GM23338 (cell line): ENCODE measurements at regions not wholly inside any gene's neighbourhood (a gene's known extent, or its start where the extent isn't known, plus 50 kb on each side); places are given as distances from the start of the nearest gene placed in this dataset.

Experiments
- ATAC-seq: fragments of 200-7000 bp; cut with Tn5 transposase; 3 replicates; pipeline ENCODE4 v1.9.1; 2020
- DNase-seq: peaks from one replicate; pipeline ENCODE4 v3.0.0-alpha.2; 2015; ENCODE audit warnings: low spot score
- H2AFZ ChIP-seq: fragments of 200-600 bp; sonication (generic); 2 replicates; pipeline ENCODE4 v1.8.0; 2016; ENCODE audit warnings: antibody characterized with exemption, mild to moderate bottlenecking, moderate library complexity
- H3F3A ChIP-seq: fragments of 200-600 bp; sonication (generic); replicated peaks from 2 replicates; pipeline ENCODE4 v1.8.0; 2017; ENCODE audit warnings: antibody characterized with exemption, mixed run types, low read depth
- H3K27ac ChIP-seq: fragments of 200-600 bp; sonication (generic); 2 replicates; pipeline ENCODE4 v1.6.1; 2016; ENCODE audit warnings: low read depth
- H3K27me3 ChIP-seq: fragments of 200-600 bp; sonication (generic); 2 replicates; pipeline ENCODE4 v1.8.0; 2016; ENCODE audit warnings: mild to moderate bottlenecking, mixed run types, moderate library complexity; ENCODE audit not compliant: insufficient read depth
- H3K36me3 ChIP-seq: fragments of 200-600 bp; sonication (generic); 2 replicates; pipeline ENCODE4 v1.8.0; 2016; ENCODE audit warnings: mild to moderate bottlenecking; ENCODE audit not compliant: insufficient read depth
- H3K4me1 ChIP-seq: fragments of 200-600 bp; sonication (generic); 2 replicates; pipeline ENCODE4 v1.8.0; 2016; ENCODE audit warnings: mild to moderate bottlenecking, moderate library complexity; ENCODE audit not compliant: insufficient read depth
- H3K4me2 ChIP-seq: fragments of 200-600 bp; sonication (generic); 2 replicates; pipeline ENCODE4 v1.7.1; 2017; ENCODE audit warnings: mixed run types
- H3K4me3 ChIP-seq: fragments of 200-600 bp; sonication (generic); 2 replicates; pipeline ENCODE4 v1.6.1; 2016; ENCODE audit warnings: mixed run types
- H3K79me2 ChIP-seq: fragments of 200-600 bp; sonication (generic); replicated peaks from 2 replicates; pipeline ENCODE4 v1.8.0; 2017; ENCODE audit warnings: mild to moderate bottlenecking; ENCODE audit not compliant: insufficient read depth
- H3K9me2 ChIP-seq: fragments of 200-600 bp; sonication (generic); 2 replicates; pipeline ENCODE4 v1.8.0; 2017; ENCODE audit not compliant: insufficient read depth
- H4K20me1 ChIP-seq: fragments of 200-600 bp; sonication (generic); replicated peaks from 2 replicates; pipeline ENCODE4 v1.8.0; 2017; ENCODE audit warnings: mild to moderate bottlenecking; ENCODE audit not compliant: insufficient read depth
- H3K27ac Mint-ChIP-seq: 2 replicates; pipeline ENCODE4 v1.8.0; 2020; ENCODE audit warnings: inconsistent platforms, mild to moderate bottlenecking, moderate library complexity, mixed read lengths
- H3K27me3 Mint-ChIP-seq: 3 replicates; pipeline ENCODE4 v1.8.0; 2022; ENCODE audit warnings: low read depth, mild to moderate bottlenecking, moderate library complexity, mixed read lengths, inconsistent platforms; ENCODE audit not compliant: insufficient read depth, poor library complexity
- H3K36me3 Mint-ChIP-seq: 3 replicates; pipeline ENCODE4 v1.8.0; 2021; ENCODE audit warnings: low read depth, mild to moderate bottlenecking, inconsistent platforms, moderate library complexity, mixed read lengths
- H3K4me1 Mint-ChIP-seq: 3 replicates; pipeline ENCODE4 v1.8.0; 2020; ENCODE audit warnings: mild to moderate bottlenecking, inconsistent platforms, mixed read lengths
- H3K4me3 Mint-ChIP-seq: 3 replicates; pipeline ENCODE4 v1.8.0; 2021; ENCODE audit warnings: moderate library complexity, mild to moderate bottlenecking, inconsistent platforms, mixed read lengths
- H3K9me3 Mint-ChIP-seq: 3 replicates; pipeline ENCODE4 v1.8.0; 2020; ENCODE audit warnings: moderate library complexity, mild to moderate bottlenecking, inconsistent platforms, mixed read lengths
- CREB1 ChIP-seq: fragments of 250-450 bp; sonication (Bioruptor Pico); IDR thresholded peaks from 2 replicates; pipeline ENCODE4 v1.5.0; 2020; ENCODE audit warnings: low read depth, mild to moderate bottlenecking, moderate library complexity
- EZH2 ChIP-seq: fragments of 200-600 bp; sonication (generic); IDR thresholded peaks from one replicate; pipeline ENCODE4 v1.8.0; 2017; ENCODE audit warnings: antibody characterized with exemption, mild to moderate bottlenecking, low read depth; ENCODE audit not compliant: unreplicated experiment
- EZH2phosphoT487 ChIP-seq: fragments of 200-600 bp; sonication (generic); IDR thresholded peaks from one replicate; pipeline ENCODE4 v1.8.1; 2018; ENCODE audit warnings: antibody characterized with exemption; ENCODE audit not compliant: unreplicated experiment
- JUNB ChIP-seq: IDR thresholded peaks from one replicate; pipeline ENCODE4 v1.6.1; 2016; ENCODE audit warnings: antibody characterized with exemption; ENCODE audit not compliant: unreplicated experiment
- NANOG ChIP-seq: IDR thresholded peaks from 2 replicates; pipeline ENCODE4 v1.6.1; 2016; ENCODE audit warnings: antibody characterized with exemption, borderline replicate concordance
- POLR2AphosphoS5 ChIP-seq: IDR thresholded peaks from 2 replicates; pipeline ENCODE4 v1.6.1; 2016; ENCODE audit warnings: antibody characterized with exemption, low read depth
- STAT1 ChIP-seq: IDR thresholded peaks from one replicate; pipeline ENCODE4 v1.6.1; 2016; ENCODE audit warnings: antibody characterized with exemption; ENCODE audit not compliant: unreplicated experiment
- ZNF114 ChIP-seq: fragments of 250-450 bp; sonication (Bioruptor Pico); IDR thresholded peaks from 2 replicates; pipeline ENCODE4 v1.5.0; 2020; ENCODE audit warnings: mild to moderate bottlenecking, moderate library complexity
- ZNF331 ChIP-seq: fragments of 250-450 bp; sonication (Bioruptor Pico); IDR thresholded peaks from 2 replicates; pipeline ENCODE4 v1.5.0; 2020; ENCODE audit warnings: low read depth, mild to moderate bottlenecking, moderate library complexity
- TF ChIP-seq, protein P1 (sequence below), 2 experiments: fragments of 200-600 bp in 1 of 2; sonication (generic) in 1 of 2; conservative IDR thresholded peaks; 2 replicates each; pipeline versions ENCODE4 v1.5.1 to v1.6.1; 2016 to 2017; ENCODE audit warnings: antibody characterized with exemption in 2 of 2, low read depth in 2 of 2, mild to moderate bottlenecking in 2 of 2, moderate library complexity in 1 of 2
- TF ChIP-seq, protein P2 (sequence below): IDR thresholded peaks from one replicate; pipeline ENCODE4 v1.6.1; 2018; ENCODE audit warnings: antibody characterized with exemption; ENCODE audit not compliant: unreplicated experiment
- TF ChIP-seq, protein P3 (sequence below): fragments of 250-450 bp; sonication (Bioruptor Pico); IDR thresholded peaks from 2 replicates; pipeline ENCODE4 v1.5.0; 2020; ENCODE audit warnings: mild to moderate bottlenecking, moderate library complexity
- TF ChIP-seq, protein P4 (sequence below): IDR thresholded peaks from 2 replicates; pipeline ENCODE4 v1.6.1; 2016; ENCODE audit warnings: antibody characterized with exemption

DNA sequence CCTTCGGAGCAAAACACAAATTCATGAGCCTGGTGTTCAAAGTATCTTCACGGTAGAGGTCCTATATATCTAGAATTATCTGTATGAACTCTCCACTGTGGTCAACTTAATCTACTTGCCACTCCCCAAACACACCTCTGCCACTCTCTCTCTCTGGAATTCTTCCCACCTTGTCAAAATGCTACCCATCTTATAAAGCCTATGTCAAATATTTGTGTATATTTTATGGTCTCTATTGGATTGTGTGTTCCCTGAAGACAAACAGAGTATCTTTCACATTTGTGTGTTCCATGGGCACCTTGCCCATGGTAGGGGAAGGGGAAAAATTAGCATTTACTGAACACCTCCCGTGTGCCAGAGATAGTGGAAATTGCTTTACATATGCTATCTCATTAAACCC lies 83.2 kb upstream of the ATL2 start:
- Mint-ChIP-seq H3K27ac (no peak overlapping the region), H3K4me3 (no peak overlapping the region), H3K9me3 (no peaks in the 10 kb centered on the region), H3K36me3 (no peaks in the 10 kb centered on the region), H3K4me1 (no peaks in the 10 kb centered on the region), H3K27me3 (no peaks in the 10 kb centered on the region)
- H3K4me2 ChIP-seq, result no peak overlapping the region
- H3K27ac ChIP-seq, result no peak overlapping the region
- ATAC-seq (no peak), DNase-seq (no peak)
- H3K9me2 ChIP-seq, result peaks cover 4% of the 10 kb centered on the region; the same call in 1 of the 2 replicates
- TF ChIP-seq ZNF114 (no peak), ZNF331 (CRISPR knock-in tag) (no peak), NANOG (no peak), EZH2 (no peak), POLR2AphosphoS5 (no peak), EZH2phosphoT487 (no peak), CREB1 (no peak), JUNB (no peak), STAT1 (no peak)
- TF ChIP-seq, protein P1, sequence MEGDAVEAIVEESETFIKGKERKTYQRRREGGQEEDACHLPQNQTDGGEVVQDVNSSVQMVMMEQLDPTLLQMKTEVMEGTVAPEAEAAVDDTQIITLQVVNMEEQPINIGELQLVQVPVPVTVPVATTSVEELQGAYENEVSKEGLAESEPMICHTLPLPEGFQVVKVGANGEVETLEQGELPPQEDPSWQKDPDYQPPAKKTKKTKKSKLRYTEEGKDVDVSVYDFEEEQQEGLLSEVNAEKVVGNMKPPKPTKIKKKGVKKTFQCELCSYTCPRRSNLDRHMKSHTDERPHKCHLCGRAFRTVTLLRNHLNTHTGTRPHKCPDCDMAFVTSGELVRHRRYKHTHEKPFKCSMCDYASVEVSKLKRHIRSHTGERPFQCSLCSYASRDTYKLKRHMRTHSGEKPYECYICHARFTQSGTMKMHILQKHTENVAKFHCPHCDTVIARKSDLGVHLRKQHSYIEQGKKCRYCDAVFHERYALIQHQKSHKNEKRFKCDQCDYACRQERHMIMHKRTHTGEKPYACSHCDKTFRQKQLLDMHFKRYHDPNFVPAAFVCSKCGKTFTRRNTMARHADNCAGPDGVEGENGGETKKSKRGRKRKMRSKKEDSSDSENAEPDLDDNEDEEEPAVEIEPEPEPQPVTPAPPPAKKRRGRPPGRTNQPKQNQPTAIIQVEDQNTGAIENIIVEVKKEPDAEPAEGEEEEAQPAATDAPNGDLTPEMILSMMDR (conservative IDR thresholded peaks at IDR 0.05; ENCODE audit: low read depth in 2 of 2), result no peak
- TF ChIP-seq, protein P2, sequence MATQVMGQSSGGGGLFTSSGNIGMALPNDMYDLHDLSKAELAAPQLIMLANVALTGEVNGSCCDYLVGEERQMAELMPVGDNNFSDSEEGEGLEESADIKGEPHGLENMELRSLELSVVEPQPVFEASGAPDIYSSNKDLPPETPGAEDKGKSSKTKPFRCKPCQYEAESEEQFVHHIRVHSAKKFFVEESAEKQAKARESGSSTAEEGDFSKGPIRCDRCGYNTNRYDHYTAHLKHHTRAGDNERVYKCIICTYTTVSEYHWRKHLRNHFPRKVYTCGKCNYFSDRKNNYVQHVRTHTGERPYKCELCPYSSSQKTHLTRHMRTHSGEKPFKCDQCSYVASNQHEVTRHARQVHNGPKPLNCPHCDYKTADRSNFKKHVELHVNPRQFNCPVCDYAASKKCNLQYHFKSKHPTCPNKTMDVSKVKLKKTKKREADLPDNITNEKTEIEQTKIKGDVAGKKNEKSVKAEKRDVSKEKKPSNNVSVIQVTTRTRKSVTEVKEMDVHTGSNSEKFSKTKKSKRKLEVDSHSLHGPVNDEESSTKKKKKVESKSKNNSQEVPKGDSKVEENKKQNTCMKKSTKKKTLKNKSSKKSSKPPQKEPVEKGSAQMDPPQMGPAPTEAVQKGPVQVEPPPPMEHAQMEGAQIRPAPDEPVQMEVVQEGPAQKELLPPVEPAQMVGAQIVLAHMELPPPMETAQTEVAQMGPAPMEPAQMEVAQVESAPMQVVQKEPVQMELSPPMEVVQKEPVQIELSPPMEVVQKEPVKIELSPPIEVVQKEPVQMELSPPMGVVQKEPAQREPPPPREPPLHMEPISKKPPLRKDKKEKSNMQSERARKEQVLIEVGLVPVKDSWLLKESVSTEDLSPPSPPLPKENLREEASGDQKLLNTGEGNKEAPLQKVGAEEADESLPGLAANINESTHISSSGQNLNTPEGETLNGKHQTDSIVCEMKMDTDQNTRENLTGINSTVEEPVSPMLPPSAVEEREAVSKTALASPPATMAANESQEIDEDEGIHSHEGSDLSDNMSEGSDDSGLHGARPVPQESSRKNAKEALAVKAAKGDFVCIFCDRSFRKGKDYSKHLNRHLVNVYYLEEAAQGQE, result no peak
- TF ChIP-seq, protein P3, sequence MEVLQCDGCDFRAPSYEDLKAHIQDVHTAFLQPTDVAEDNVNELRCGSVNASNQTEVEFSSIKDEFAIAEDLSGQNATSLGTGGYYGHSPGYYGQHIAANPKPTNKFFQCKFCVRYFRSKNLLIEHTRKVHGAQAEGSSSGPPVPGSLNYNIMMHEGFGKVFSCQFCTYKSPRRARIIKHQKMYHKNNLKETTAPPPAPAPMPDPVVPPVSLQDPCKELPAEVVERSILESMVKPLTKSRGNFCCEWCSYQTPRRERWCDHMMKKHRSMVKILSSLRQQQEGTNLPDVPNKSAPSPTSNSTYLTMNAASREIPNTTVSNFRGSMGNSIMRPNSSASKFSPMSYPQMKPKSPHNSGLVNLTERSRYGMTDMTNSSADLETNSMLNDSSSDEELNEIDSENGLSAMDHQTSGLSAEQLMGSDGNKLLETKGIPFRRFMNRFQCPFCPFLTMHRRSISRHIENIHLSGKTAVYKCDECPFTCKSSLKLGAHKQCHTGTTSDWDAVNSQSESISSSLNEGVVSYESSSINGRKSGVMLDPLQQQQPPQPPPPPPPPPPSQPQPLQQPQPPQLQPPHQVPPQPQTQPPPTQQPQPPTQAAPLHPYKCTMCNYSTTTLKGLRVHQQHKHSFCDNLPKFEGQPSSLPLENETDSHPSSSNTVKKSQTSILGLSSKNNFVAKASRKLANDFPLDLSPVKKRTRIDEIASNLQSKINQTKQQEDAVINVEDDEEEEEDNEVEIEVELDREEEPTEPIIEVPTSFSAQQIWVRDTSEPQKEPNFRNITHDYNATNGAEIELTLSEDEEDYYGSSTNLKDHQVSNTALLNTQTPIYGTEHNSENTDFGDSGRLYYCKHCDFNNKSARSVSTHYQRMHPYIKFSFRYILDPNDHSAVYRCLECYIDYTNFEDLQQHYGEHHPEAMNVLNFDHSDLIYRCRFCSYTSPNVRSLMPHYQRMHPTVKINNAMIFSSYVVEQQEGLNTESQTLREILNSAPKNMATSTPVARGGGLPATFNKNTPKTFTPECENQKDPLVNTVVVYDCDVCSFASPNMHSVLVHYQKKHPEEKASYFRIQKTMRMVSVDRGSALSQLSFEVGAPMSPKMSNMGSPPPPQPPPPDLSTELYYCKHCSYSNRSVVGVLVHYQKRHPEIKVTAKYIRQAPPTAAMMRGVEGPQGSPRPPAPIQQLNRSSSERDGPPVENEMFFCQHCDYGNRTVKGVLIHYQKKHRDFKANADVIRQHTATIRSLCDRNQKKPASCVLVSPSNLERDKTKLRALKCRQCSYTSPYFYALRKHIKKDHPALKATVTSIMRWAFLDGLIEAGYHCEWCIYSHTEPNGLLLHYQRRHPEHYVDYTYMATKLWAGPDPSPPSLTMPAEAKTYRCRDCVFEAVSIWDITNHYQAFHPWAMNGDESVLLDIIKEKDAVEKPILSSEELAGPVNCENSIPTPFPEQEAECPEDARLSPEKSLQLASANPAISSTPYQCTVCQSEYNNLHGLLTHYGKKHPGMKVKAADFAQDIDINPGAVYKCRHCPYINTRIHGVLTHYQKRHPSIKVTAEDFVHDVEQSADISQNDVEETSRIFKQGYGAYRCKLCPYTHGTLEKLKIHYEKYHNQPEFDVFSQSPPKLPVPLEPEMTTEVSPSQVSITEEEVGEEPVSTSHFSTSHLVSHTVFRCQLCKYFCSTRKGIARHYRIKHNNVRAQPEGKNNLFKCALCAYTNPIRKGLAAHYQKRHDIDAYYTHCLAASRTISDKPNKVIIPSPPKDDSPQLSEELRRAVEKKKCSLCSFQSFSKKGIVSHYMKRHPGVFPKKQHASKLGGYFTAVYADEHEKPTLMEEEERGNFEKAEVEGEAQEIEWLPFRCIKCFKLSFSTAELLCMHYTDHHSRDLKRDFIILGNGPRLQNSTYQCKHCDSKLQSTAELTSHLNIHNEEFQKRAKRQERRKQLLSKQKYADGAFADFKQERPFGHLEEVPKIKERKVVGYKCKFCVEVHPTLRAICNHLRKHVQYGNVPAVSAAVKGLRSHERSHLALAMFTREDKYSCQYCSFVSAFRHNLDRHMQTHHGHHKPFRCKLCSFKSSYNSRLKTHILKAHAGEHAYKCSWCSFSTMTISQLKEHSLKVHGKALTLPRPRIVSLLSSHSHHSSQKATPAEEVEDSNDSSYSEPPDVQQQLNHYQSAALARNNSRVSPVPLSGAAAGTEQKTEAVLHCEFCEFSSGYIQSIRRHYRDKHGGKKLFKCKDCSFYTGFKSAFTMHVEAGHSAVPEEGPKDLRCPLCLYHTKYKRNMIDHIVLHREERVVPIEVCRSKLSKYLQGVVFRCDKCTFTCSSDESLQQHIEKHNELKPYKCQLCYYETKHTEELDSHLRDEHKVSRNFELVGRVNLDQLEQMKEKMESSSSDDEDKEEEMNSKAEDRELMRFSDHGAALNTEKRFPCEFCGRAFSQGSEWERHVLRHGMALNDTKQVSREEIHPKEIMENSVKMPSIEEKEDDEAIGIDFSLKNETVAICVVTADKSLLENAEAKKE (CRISPR knock-in tag), result no peak
- TF ChIP-seq, protein P4, sequence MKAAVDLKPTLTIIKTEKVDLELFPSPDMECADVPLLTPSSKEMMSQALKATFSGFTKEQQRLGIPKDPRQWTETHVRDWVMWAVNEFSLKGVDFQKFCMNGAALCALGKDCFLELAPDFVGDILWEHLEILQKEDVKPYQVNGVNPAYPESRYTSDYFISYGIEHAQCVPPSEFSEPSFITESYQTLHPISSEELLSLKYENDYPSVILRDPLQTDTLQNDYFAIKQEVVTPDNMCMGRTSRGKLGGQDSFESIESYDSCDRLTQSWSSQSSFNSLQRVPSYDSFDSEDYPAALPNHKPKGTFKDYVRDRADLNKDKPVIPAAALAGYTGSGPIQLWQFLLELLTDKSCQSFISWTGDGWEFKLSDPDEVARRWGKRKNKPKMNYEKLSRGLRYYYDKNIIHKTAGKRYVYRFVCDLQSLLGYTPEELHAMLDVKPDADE, result no peak
- H3K79me2 ChIP-seq, result no peaks in the 10 kb centered on the region
- no peak overlapping the region for H3K4me3 ChIP-seq
- H3K27me3 ChIP-seq, result no peaks in the 10 kb centered on the region
- H2AFZ ChIP-seq, result no peak overlapping the region
- no peaks in the 10 kb centered on the region for H4K20me1 ChIP-seq
- 0 out of 2 replicates have a peak, but pooled peaks cover under 1% of the 10 kb centered on the region for H3K4me1 ChIP-seq
- no peaks in the 10 kb centered on the region for H3F3A ChIP-seq
- no peaks in the 10 kb centered on the region for H3K36me3 ChIP-seq
